HG03378 (cell line): ENCODE measurements at regions not wholly inside any gene's neighbourhood (a gene's known extent, or its start where the extent isn't known, plus 50 kb on each side); places are given as distances from the start of the nearest gene placed in this dataset.

ENCODE experiments used
- ATAC-seq: cut with Tn5 transposase; IDR thresholded peaks from one replicate; pipeline ENCODE4 v1.9.1; 2021; ENCODE audit warnings: mild to moderate bottlenecking, moderate library complexity; ENCODE audit not compliant: unreplicated experiment

GRCh38 chr3:40593351-40593750, 68.6 kb downstream of the ZNF621 start:
- no peak for ATAC-seq

GRCh38 chr3:40597441-40597840, 72.7 kb downstream of the ZNF621 start:
- no peak for ATAC-seq

- no peak for ATAC-seq
Observed at GRCh38 chr3:40598338-40598737, 73.6 kb downstream of the ZNF621 start.

- ATAC-seq: no peak
Observed at GRCh38 chr3:40598962-40599361, 74.2 kb downstream of the ZNF621 start.

GRCh38 chr3:40602778-40603385, 78.1 kb downstream of the ZNF621 start:
- ATAC-seq: no peak

- ATAC-seq: no peak
Observed at GRCh38 chr3:40605960-40606359, 81.2 kb downstream of the ZNF621 start.

- ATAC-seq: no peak
Observed at GRCh38 chr3:40608091-40608490, 83.3 kb downstream of the ZNF621 start.

GRCh38 chr3:40613306-40613705, 88.5 kb downstream of the ZNF621 start:
- no peak for ATAC-seq

- no peak for ATAC-seq
Observed at GRCh38 chr3:40615110-40615915, 90.6 kb downstream of the ZNF621 start.

- ATAC-seq: no peak
Observed at GRCh38 chr3:40615918-40616819, 91.4 kb downstream of the ZNF621 start.

GRCh38 chr3:40617084-40617483, 92.3 kb downstream of the ZNF621 start:
- ATAC-seq: no peak

- no peak for ATAC-seq
Observed at GRCh38 chr3:40618158-40618557, 93.4 kb downstream of the ZNF621 start.

GRCh38 chr3:40620151-40620550, 95.4 kb downstream of the ZNF621 start:
- ATAC-seq: no peak

- ATAC-seq: no peak
Observed at GRCh38 chr3:40621252-40621651, 96.5 kb downstream of the ZNF621 start.

- peak; percentile 96 for ATAC-seq
Observed at GRCh38 chr3:40623567-40623966, 98.8 kb downstream of the ZNF621 start.

- ATAC-seq: no peak
Observed at GRCh38 chr3:40624189-40624769, 99.5 kb downstream of the ZNF621 start.

- ATAC-seq: no peak
Observed at GRCh38 chr3:40627095-40627494, 102.3 kb downstream of the ZNF621 start.

- no peak for ATAC-seq
Observed at GRCh38 chr3:40628984-40629383, 104.2 kb downstream of the ZNF621 start.

GRCh38 chr3:40631341-40631995, 106.7 kb downstream of the ZNF621 start:
- ATAC-seq: no peak

GRCh38 chr3:40637906-40638305, 113.1 kb downstream of the ZNF621 start:
- ATAC-seq: no peak

GRCh38 chr3:40639006-40639405, 114.2 kb downstream of the ZNF621 start:
- ATAC-seq: no peak
